ENCODE measurements at regions not wholly inside any gene's neighbourhood (a gene's known extent, or its start where the extent isn't known, plus 50 kb on each side); places are given as distances from the start of the nearest gene placed in this dataset.

DNA sequence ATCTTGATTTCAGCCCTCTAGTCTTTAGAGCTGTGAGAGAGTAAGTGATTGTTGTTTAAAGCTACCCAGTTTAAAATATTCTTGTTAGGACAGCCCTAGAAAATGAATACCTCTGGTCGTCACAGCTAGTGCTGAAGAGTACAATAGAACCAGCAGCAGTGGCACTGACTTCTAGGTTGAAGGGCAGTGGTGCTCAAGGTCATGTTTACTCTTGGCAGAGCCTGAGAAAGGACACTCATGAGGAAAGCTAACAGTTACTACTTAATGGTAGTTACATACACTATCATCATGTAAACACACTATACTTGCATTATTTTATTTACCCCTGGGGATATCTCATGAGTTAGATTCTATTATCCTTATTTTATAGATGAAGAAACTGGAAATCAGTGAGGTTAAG lies 323.0 kb downstream of the SH2D4B start:
- no peak overlapping the region for H3K4me2 ChIP-seq (replicated peaks; ENCODE audit: extremely low read depth, low read length, poor library complexity, severe bottlenecking)
- Mint-ChIP-seq H3K27ac (no peak overlapping the region), H3K4me1 (no peaks in the 10 kb centered on the region), H3K4me3 (no peak overlapping the region), H3K9me3 (peaks cover 0 to 7% (median 2%) of the 10 kb centered on the region in 7 donors), H3K36me3 (no peaks in the 10 kb centered on the region), H3K27me3 (ENCODE audit: low read depth in 3 of 3) (peaks cover 0 to 2% (median 1%) of the 10 kb centered on the region in 3 donors)
- no CpG with 5 or more reads among the region's 1 CpG for WGBS (ENCODE audit: insufficient coverage)
- no peak overlapping the region for H3K27ac ChIP-seq (ENCODE audit: low read depth in 1 of 2, low read length in 2 of 2)
- intact Hi-C loops (cut with micrococcal nuclease) = no loop called here
- H3K9me3 ChIP-seq (replicated peaks in 1 of 2; ENCODE audit: control insufficient read depth in 1 of 2, insufficient read depth in 1 of 2, low read length in 2 of 2) = no peaks in the 10 kb centered on the region
- no peaks in the 10 kb centered on the region for H3K79me2 ChIP-seq (ENCODE audit: insufficient read depth, low read length)
- peaks cover 2% of the 10 kb centered on the region in 2 donors for H3K27me3 ChIP-seq (ENCODE audit: control insufficient read depth in 2 of 2, insufficient read depth in 2 of 2, low read length in 2 of 2)
- DNase-seq = no peak
- H3K4me3 ChIP-seq (replicated peaks in 1 of 3; ENCODE audit: low read depth in 2 of 3, low read length in 3 of 3) = no peak overlapping the region
- TF ChIP-seq, protein P1, sequence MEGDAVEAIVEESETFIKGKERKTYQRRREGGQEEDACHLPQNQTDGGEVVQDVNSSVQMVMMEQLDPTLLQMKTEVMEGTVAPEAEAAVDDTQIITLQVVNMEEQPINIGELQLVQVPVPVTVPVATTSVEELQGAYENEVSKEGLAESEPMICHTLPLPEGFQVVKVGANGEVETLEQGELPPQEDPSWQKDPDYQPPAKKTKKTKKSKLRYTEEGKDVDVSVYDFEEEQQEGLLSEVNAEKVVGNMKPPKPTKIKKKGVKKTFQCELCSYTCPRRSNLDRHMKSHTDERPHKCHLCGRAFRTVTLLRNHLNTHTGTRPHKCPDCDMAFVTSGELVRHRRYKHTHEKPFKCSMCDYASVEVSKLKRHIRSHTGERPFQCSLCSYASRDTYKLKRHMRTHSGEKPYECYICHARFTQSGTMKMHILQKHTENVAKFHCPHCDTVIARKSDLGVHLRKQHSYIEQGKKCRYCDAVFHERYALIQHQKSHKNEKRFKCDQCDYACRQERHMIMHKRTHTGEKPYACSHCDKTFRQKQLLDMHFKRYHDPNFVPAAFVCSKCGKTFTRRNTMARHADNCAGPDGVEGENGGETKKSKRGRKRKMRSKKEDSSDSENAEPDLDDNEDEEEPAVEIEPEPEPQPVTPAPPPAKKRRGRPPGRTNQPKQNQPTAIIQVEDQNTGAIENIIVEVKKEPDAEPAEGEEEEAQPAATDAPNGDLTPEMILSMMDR (IDR thresholded peaks at IDR 0.05) = no peak
- no peaks in the 10 kb centered on the region for H3K4me1 ChIP-seq (ENCODE audit: control insufficient read depth in 1 of 2, insufficient read depth in 2 of 2, low read length in 2 of 2)
- no peaks in the 10 kb centered on the region for H3K36me3 ChIP-seq (replicated peaks in 1 of 2; ENCODE audit: control insufficient read depth in 1 of 2, insufficient read depth in 2 of 2, low read length in 2 of 2)
- H3K9ac ChIP-seq (ENCODE audit: insufficient read depth, low read length, poor library complexity, severe bottlenecking) = no peak overlapping the region
- no peaks in the 10 kb centered on the region for H4K20me1 ChIP-seq (ENCODE audit: insufficient read depth, low read length)
- no peak overlapping the region for H2AFZ ChIP-seq (ENCODE audit: insufficient read depth, low read depth, low read length, poor library complexity, severe bottlenecking)

DNA sequence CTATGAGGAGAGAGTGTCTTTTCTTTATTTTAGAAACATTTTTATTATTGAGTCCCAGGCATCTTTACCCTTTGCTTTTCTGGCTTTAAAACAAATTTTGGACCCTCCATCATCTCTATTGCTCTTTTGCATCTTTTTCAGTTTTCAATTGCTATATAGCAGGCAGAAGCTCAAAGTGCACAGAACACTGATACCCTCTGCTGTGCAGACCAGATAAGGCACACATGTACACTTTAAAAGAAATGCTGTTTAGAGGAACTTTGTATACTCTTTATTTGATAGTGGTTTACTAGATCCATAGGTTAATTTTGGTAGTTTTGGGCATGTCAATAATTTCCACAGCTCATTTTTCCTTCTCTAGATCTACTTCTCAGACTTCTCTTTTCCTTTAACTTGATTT lies 324.2 kb downstream of the SH2D4B start:
- Mint-ChIP-seq H3K4me3 (no peak overlapping the region), H3K27me3 (ENCODE audit: low read depth in 3 of 3) (peaks cover 0 to 2% (median 1%) of the 10 kb centered on the region in 3 donors), H3K36me3 (no peaks in the 10 kb centered on the region), H3K27ac (no peak overlapping the region), H3K9me3 (peaks cover 0 to 7% (median 2%) of the 10 kb centered on the region in 7 donors), H3K4me1 (no peaks in the 10 kb centered on the region)
- Histone ChIP-seq H3K4me1 (ENCODE audit: control insufficient read depth in 1 of 2, insufficient read depth in 2 of 2, low read length in 2 of 2) (no peaks in the 10 kb centered on the region), H3K27me3 (ENCODE audit: control insufficient read depth in 2 of 2, insufficient read depth in 2 of 2, low read length in 2 of 2) (peaks cover 2% of the 10 kb centered on the region in 2 donors), H3K9ac (ENCODE audit: insufficient read depth, low read length, poor library complexity, severe bottlenecking) (no peak overlapping the region), H2AFZ (ENCODE audit: insufficient read depth, low read depth, low read length, poor library complexity, severe bottlenecking) (no peak overlapping the region), H3K79me2 (ENCODE audit: insufficient read depth, low read length) (no peaks in the 10 kb centered on the region), H3K4me2 (replicated peaks; ENCODE audit: extremely low read depth, low read length, poor library complexity, severe bottlenecking) (no peak overlapping the region), H3K27ac (ENCODE audit: low read depth in 1 of 2, low read length in 2 of 2) (no peak overlapping the region), H4K20me1 (ENCODE audit: insufficient read depth, low read length) (no peaks in the 10 kb centered on the region), H3K36me3 (replicated peaks in 1 of 2; ENCODE audit: control insufficient read depth in 1 of 2, insufficient read depth in 2 of 2, low read length in 2 of 2) (no peaks in the 10 kb centered on the region), H3K4me3 (replicated peaks in 1 of 3; ENCODE audit: low read depth in 2 of 3, low read length in 3 of 3) (no peak overlapping the region), H3K9me3 (replicated peaks in 1 of 2; ENCODE audit: control insufficient read depth in 1 of 2, insufficient read depth in 1 of 2, low read length in 2 of 2) (no peaks in the 10 kb centered on the region)
- intact Hi-C loops (cut with micrococcal nuclease) = no loop called here
- TF ChIP-seq, protein P1 (IDR thresholded peaks at IDR 0.05) = no peak
- DNase-seq = no peak
